HEK293 (cell line): ENCODE measurements at regions not wholly inside any gene's neighbourhood (a gene's known extent, or its start where the extent isn't known, plus 50 kb on each side); places are given as distances from the start of the nearest gene placed in this dataset.

ENCODE experiments used
- CTCF ChIA-PET: fragments of 350-600 bp; formaldehyde crosslinking; extraction: SDS; loops from one replicate; lab custom pipeline; 2021; ENCODE audit warnings: antibody characterized with exemption; lab: Yijun Ruan, JAX
- POLR2A ChIA-PET: fragments of 300-600 bp; formaldehyde crosslinking; extraction: SDS; loops from one replicate; lab custom pipeline; 2020; ENCODE audit warnings: antibody characterized with exemption, inconsistent platforms; lab: Yijun Ruan, JAX
- H3K27ac ChIP-seq: fragments of 200-500 bp; sonication (Bioruptor generic); 2 replicates; pipeline ENCODE4 v1.5.1; 2014; ENCODE audit warnings: low read depth, low read length, control low read depth, inconsistent platforms; ENCODE audit errors: extremely low read depth
- H3K36me3 ChIP-seq, 2 experiments: fragments of 200-500 bp in 1 of 2; sonication (Bioruptor generic) in 1 of 2; 1 replicate in 1 of 2; 2 replicates in 1 of 2; pipeline ENCODE4 v1.5.1; 2014 to 2017; ENCODE audit warnings: inconsistent platforms in 2 of 2, low read length in 2 of 2; ENCODE audit not compliant: control insufficient read depth in 2 of 2, insufficient read depth in 1 of 2
- H3K4me1 ChIP-seq: fragments of 200-500 bp; sonication (Bioruptor generic); 2 replicates; pipeline ENCODE4 v1.5.1; 2014; ENCODE audit warnings: mild to moderate bottlenecking, low read length, inconsistent platforms; ENCODE audit not compliant: control insufficient read depth, insufficient read depth
- H3K4me3 ChIP-seq: 2 replicates; pipeline ENCODE4 v1.5.1; 2011; ENCODE audit warnings: low read depth, mild to moderate bottlenecking, control low read depth, low read length, moderate library complexity
- H3K9me3 ChIP-seq: fragments of 200-500 bp; sonication (Bioruptor generic); 2 replicates; pipeline ENCODE4 v1.5.1; 2014; ENCODE audit warnings: low read depth, low read length, inconsistent platforms; ENCODE audit not compliant: control insufficient read depth, insufficient read depth
- GLI2 ChIP-seq: fragments of 450-650 bp; formaldehyde crosslinking; IDR thresholded peaks from 2 replicates; pipeline ENCODE4; 2017; ENCODE audit warnings: missing biosample characterization, missing genetic modification characterization, low read depth, borderline replicate concordance
- GLIS1 ChIP-seq: fragments of 450-650 bp; formaldehyde crosslinking; IDR thresholded peaks from 2 replicates; pipeline ENCODE4 v1.5.1; 2016; ENCODE audit warnings: missing biosample characterization, missing genetic modification characterization
- INSM2 ChIP-seq: fragments of 450-650 bp; formaldehyde crosslinking; IDR thresholded peaks from 2 replicates; pipeline ENCODE4 v1.5.1; 2016; ENCODE audit warnings: missing biosample characterization, missing genetic modification characterization
- KLF7 ChIP-seq: fragments of 450-650 bp; formaldehyde crosslinking; IDR thresholded peaks from 2 replicates; pipeline ENCODE4 v1.5.1; 2016; ENCODE audit warnings: missing biosample characterization, missing genetic modification characterization, borderline replicate concordance
- KLF9 ChIP-seq: fragments of 450-650 bp; formaldehyde crosslinking; IDR thresholded peaks from 2 replicates; pipeline ENCODE4 v1.5.1; 2016; ENCODE audit warnings: missing biosample characterization, missing genetic modification characterization, low read depth
- MYNN ChIP-seq: fragments of 450-650 bp; formaldehyde crosslinking; IDR thresholded peaks from 2 replicates; pipeline ENCODE4 v1.5.1; 2016; ENCODE audit warnings: missing biosample characterization, missing genetic modification characterization, borderline replicate concordance
- PRDM1 ChIP-seq: fragments of 450-650 bp; formaldehyde crosslinking; IDR thresholded peaks from 2 replicates; pipeline ENCODE4; 2016; ENCODE audit warnings: missing biosample characterization, missing genetic modification characterization
- RBAK ChIP-seq: fragments of 450-650 bp; formaldehyde crosslinking; IDR thresholded peaks from 2 replicates; pipeline ENCODE4 v1.5.1; 2016; ENCODE audit warnings: missing biosample characterization, missing genetic modification characterization
- SALL2 ChIP-seq: fragments of 450-650 bp; formaldehyde crosslinking; IDR thresholded peaks from 2 replicates; pipeline ENCODE4 v1.5.0; 2017; ENCODE audit warnings: missing biosample characterization, mild to moderate bottlenecking, missing genetic modification characterization, borderline replicate concordance
- SP2 ChIP-seq: fragments of 450-650 bp; formaldehyde crosslinking; IDR thresholded peaks from 2 replicates; pipeline ENCODE4 v1.5.1; 2016; ENCODE audit warnings: missing biosample characterization, missing genetic modification characterization
- ZFHX2 ChIP-seq: fragments of 450-650 bp; formaldehyde crosslinking; conservative IDR thresholded peaks from 2 replicates; pipeline ENCODE4 v1.5.1; 2016; ENCODE audit warnings: missing biosample characterization, missing genetic modification characterization
- ZFP69B ChIP-seq: fragments of 450-650 bp; formaldehyde crosslinking; IDR thresholded peaks from 2 replicates; pipeline ENCODE4 v1.5.1; 2016; ENCODE audit warnings: missing biosample characterization, missing genetic modification characterization
- ZNF112 ChIP-seq: fragments of 450-650 bp; formaldehyde crosslinking; IDR thresholded peaks from 2 replicates; pipeline ENCODE4 v1.5.0; 2017; ENCODE audit warnings: missing biosample characterization, missing genetic modification characterization
- ZNF140 ChIP-seq: fragments of 450-650 bp; formaldehyde crosslinking; IDR thresholded peaks from 2 replicates; pipeline ENCODE4 v1.5.1; 2016; ENCODE audit warnings: missing biosample characterization, missing genetic modification characterization
- ZNF157 ChIP-seq: fragments of 450-650 bp; formaldehyde crosslinking; IDR thresholded peaks from 2 replicates; pipeline ENCODE4 v1.5.1; 2016; ENCODE audit warnings: missing biosample characterization, missing genetic modification characterization
- ZNF223 ChIP-seq: fragments of 450-650 bp; formaldehyde crosslinking; IDR thresholded peaks from 2 replicates; pipeline ENCODE4 v1.5.1; 2016; ENCODE audit warnings: missing biosample characterization, missing genetic modification characterization
- ZNF266 ChIP-seq: fragments of 450-650 bp; formaldehyde crosslinking; IDR thresholded peaks from 2 replicates; pipeline ENCODE4 v1.5.1; 2016; ENCODE audit warnings: missing biosample characterization, missing genetic modification characterization, low read depth
- ZNF280D ChIP-seq: fragments of 450-650 bp; formaldehyde crosslinking; IDR thresholded peaks from 2 replicates; pipeline ENCODE4 v1.5.1; 2016; ENCODE audit warnings: missing biosample characterization, missing genetic modification characterization
- ZNF324 ChIP-seq: fragments of 450-650 bp; formaldehyde crosslinking; IDR thresholded peaks from 2 replicates; pipeline ENCODE4 v1.5.1; 2016; ENCODE audit warnings: missing biosample characterization, missing genetic modification characterization
- ZNF335 ChIP-seq: fragments of 450-650 bp; formaldehyde crosslinking; conservative IDR thresholded peaks from 2 replicates; pipeline ENCODE4 v1.5.1; 2016; ENCODE audit warnings: missing biosample characterization, missing genetic modification characterization
- ZNF350 ChIP-seq: fragments of 450-650 bp; formaldehyde crosslinking; IDR thresholded peaks from 2 replicates; pipeline ENCODE4 v1.5.0; 2017; ENCODE audit warnings: missing biosample characterization, mild to moderate bottlenecking, missing genetic modification characterization
- ZNF37A ChIP-seq: fragments of 450-650 bp; IDR thresholded peaks from 2 replicates; pipeline ENCODE4 v1.5.1; 2018; ENCODE audit warnings: missing biosample characterization, missing genetic modification characterization
- ZNF449 ChIP-seq: fragments of 450-650 bp; formaldehyde crosslinking; IDR thresholded peaks from 2 replicates; pipeline ENCODE4 v1.5.1; 2017; ENCODE audit warnings: missing biosample characterization, mild to moderate bottlenecking, missing genetic modification characterization, moderate library complexity
- ZNF549 ChIP-seq: fragments of 450-650 bp; IDR thresholded peaks from 2 replicates; pipeline ENCODE4 v1.5.1; 2018; ENCODE audit warnings: missing biosample characterization, missing genetic modification characterization, mild to moderate bottlenecking, inconsistent platforms, moderate library complexity
- ZNF555 ChIP-seq: fragments of 450-650 bp; formaldehyde crosslinking; conservative IDR thresholded peaks from 2 replicates; pipeline ENCODE4 v1.5.1; 2017; ENCODE audit warnings: missing biosample characterization, mild to moderate bottlenecking, missing genetic modification characterization, inconsistent platforms
- ZNF561 ChIP-seq: fragments of 450-650 bp; IDR thresholded peaks from 2 replicates; pipeline ENCODE4 v1.5.1; 2018; ENCODE audit warnings: missing biosample characterization, missing genetic modification characterization, borderline replicate concordance
- ZNF621 ChIP-seq: fragments of 450-650 bp; formaldehyde crosslinking; IDR thresholded peaks from 2 replicates; pipeline ENCODE4 v1.5.1; 2017; ENCODE audit warnings: missing biosample characterization, missing genetic modification characterization
- ZNF626 ChIP-seq: fragments of 450-650 bp; sonication (Bioruptor Pico); formaldehyde crosslinking; IDR thresholded peaks from 2 replicates; pipeline ENCODE4 v1.5.1; 2018; ENCODE audit warnings: missing biosample characterization, missing genetic modification characterization, inconsistent platforms
- ZNF645 ChIP-seq: fragments of 450-650 bp; formaldehyde crosslinking; IDR thresholded peaks from 2 replicates; pipeline ENCODE4; 2016; ENCODE audit warnings: missing biosample characterization, missing genetic modification characterization
- ZNF785 ChIP-seq: fragments of 450-650 bp; formaldehyde crosslinking; IDR thresholded peaks from 2 replicates; pipeline ENCODE4 v1.5.1; 2016; ENCODE audit warnings: missing biosample characterization, missing genetic modification characterization
- ZSCAN30 ChIP-seq: fragments of 450-650 bp; IDR thresholded peaks from 2 replicates; pipeline ENCODE4 v1.5.1; 2018; ENCODE audit warnings: missing biosample characterization, mild to moderate bottlenecking, missing genetic modification characterization, moderate library complexity

- H3K36me3 ChIP-seq: no peaks in the 10 kb centered on the region
- H3K4me1 ChIP-seq: no peaks in the 10 kb centered on the region
- no peak for TF ChIP-seq ZSCAN30 (tag by site-specific recombination)
- no peak for TF ChIP-seq PRDM1 (tag by site-specific recombination)
- TF ChIP-seq RBAK: no peak
- TF ChIP-seq ZFHX2: no peak
- no peak for TF ChIP-seq KLF9
- no peak for TF ChIP-seq ZNF350 (tag by site-specific recombination)
- no peak for TF ChIP-seq ZNF324
- no peak for TF ChIP-seq ZNF555
- no peak for TF ChIP-seq SALL2 (tag by site-specific recombination)
- TF ChIP-seq ZNF549 (tag by site-specific recombination): no peak
- TF ChIP-seq ZNF266 (tag by site-specific recombination): no peak
- TF ChIP-seq ZNF785: no peak
- TF ChIP-seq ZNF645 (tag by site-specific recombination): no peak
- TF ChIP-seq MYNN (tag by site-specific recombination): no peak
- TF ChIP-seq INSM2: no peak
- TF ChIP-seq SP2 (tag by site-specific recombination): no peak
- no peak for TF ChIP-seq GLI2 (tag by site-specific recombination)
- no peak for TF ChIP-seq ZNF561
- no peak for TF ChIP-seq ZNF37A (tag by site-specific recombination)
- TF ChIP-seq ZNF112 (tag by site-specific recombination): no peak
- H3K4me3 ChIP-seq: no peak overlapping the region
- H3K27ac ChIP-seq: no peak overlapping the region
- H3K9me3 ChIP-seq: no peaks in the 10 kb centered on the region
- ChIA-PET CTCF (no interaction called here), POLR2A (no interaction called here)
Observed at GRCh38 chr14:25222256-25222655, 172.3 kb upstream of the STXBP6 start.

- H3K4me3 ChIP-seq: no peak overlapping the region
- POLR2A ChIA-PET: no interaction called here
- no peaks in the 10 kb centered on the region for H3K36me3 ChIP-seq
- CTCF ChIA-PET: interaction anchor here (1.0 to 1.5 kb wide), 3 partner anchors 17 to 486 kb away, joined by 3 to 8 read pairs (median 3); no protein-coding TSS in a partner anchor
- H3K4me1 ChIP-seq: no peaks in the 10 kb centered on the region
- H3K27ac ChIP-seq: no peak overlapping the region
- no peaks in the 10 kb centered on the region for H3K9me3 ChIP-seq
- TF ChIP-seq ZNF280D (tag by site-specific recombination) (no peak), ZNF140 (no peak), ZNF626 (tag by site-specific recombination) (no peak), ZNF223 (tag by site-specific recombination) (no peak), ZNF621 (tag by site-specific recombination) (no peak), ZNF266 (tag by site-specific recombination) (no peak), KLF7 (tag by site-specific recombination) (no peak), ZNF335 (tag by site-specific recombination) (no peak), ZNF157 (tag by site-specific recombination) (no peak), ZNF449 (tag by site-specific recombination) (no peak), ZFP69B (tag by site-specific recombination) (no peak), GLIS1 (no peak)
Observed at GRCh38 chr14:25220514-25220913, 170.6 kb upstream of the STXBP6 start.
